SJSA1 (cell line): ENCODE measurements at regions not wholly inside any gene's neighbourhood (a gene's known extent, or its start where the extent isn't known, plus 50 kb on each side); places are given as distances from the start of the nearest gene placed in this dataset.
"Not testable (repeated sequence)": the region's sequence is repeated elsewhere in the genome, so short reads cannot be mapped to it uniquely, and the experiment has no call there.

ENCODE experiments used
- DNase-seq, 2 experiments: peaks; one replicate each; pipeline ENCODE4 v3.0.0-alpha.2; 2015 to 2020; ENCODE audit warnings: low spot score in 2 of 2, low read depth in 1 of 2
- H3K27ac ChIP-seq: fragments of 250-450 bp; sonication (Bioruptor Pico); 2 replicates; pipeline ENCODE4 v1.5.1; 2020; ENCODE audit warnings: mild to moderate bottlenecking, moderate library complexity
- H3K27me3 ChIP-seq: fragments of 250-450 bp; sonication (Bioruptor Pico); replicated peaks from 2 replicates; pipeline ENCODE4 v1.5.1; 2020; ENCODE audit warnings: mild to moderate bottlenecking, moderate library complexity
- H3K36me3 ChIP-seq: fragments of 250-450 bp; sonication (Bioruptor Pico); 2 replicates; pipeline ENCODE4 v1.5.1; 2020; ENCODE audit warnings: mild to moderate bottlenecking
- H3K4me1 ChIP-seq: fragments of 250-450 bp; sonication (Bioruptor Pico); replicated peaks from 2 replicates; pipeline ENCODE4 v1.6.1; 2021; ENCODE audit warnings: mild to moderate bottlenecking
- H3K4me3 ChIP-seq: fragments of 250-450 bp; sonication (Bioruptor Pico); 2 replicates; pipeline ENCODE4 v1.5.1; 2020; ENCODE audit warnings: mild to moderate bottlenecking
- H3K9me3 ChIP-seq: fragments of 250-450 bp; sonication (Bioruptor Pico); replicated peaks from 2 replicates; pipeline ENCODE4 v1.5.1; 2020; ENCODE audit warnings: mild to moderate bottlenecking

GRCh38 chr9:113724202-113724601 lies 151.9 kb upstream of the ZNF618 start:
- H3K9me3 ChIP-seq = no peaks in the 10 kb centered on the region
- no peak overlapping the region for H3K4me3 ChIP-seq
- no peak overlapping the region for H3K27ac ChIP-seq
- DNase-seq = no peak
- no peaks in the 10 kb centered on the region for H3K36me3 ChIP-seq
- no peaks in the 10 kb centered on the region for H3K4me1 ChIP-seq
- no peaks in the 10 kb centered on the region for H3K27me3 ChIP-seq

- Histone ChIP-seq H3K27me3 (no peaks in the 10 kb centered on the region), H3K9me3 (no peaks in the 10 kb centered on the region; the same call in 1 of the 2 replicates), H3K4me1 (no peaks in the 10 kb centered on the region), H3K36me3 (no peaks in the 10 kb centered on the region), H3K27ac (no peak overlapping the region), H3K4me3 (no peak overlapping the region)
- no peak for DNase-seq
These were observed 147.1 kb upstream of the ZNF618 start for GRCh38 chr9:113728989-113729388.

GRCh38 chr9:113734826-113735225 lies 141.3 kb upstream of the ZNF618 start:
- Histone ChIP-seq H3K36me3 (no peaks in the 10 kb centered on the region), H3K9me3 (no peaks in the 10 kb centered on the region; the same call in 1 of the 2 replicates), H3K27me3 (no peaks in the 10 kb centered on the region), H3K4me3 (no peak overlapping the region), H3K27ac (no peak overlapping the region), H3K4me1 (peaks cover 3% of the 10 kb centered on the region; the same call in 1 of the 2 replicates)
- DNase-seq = peak in 1 of 2 experiments; percentile 42

- H3K4me3 ChIP-seq = no peak overlapping the region
- H3K36me3 ChIP-seq = no peaks in the 10 kb centered on the region
- peak in 1 of 2 experiments; percentile 18 for DNase-seq
- no peaks in the 10 kb centered on the region for H3K9me3 ChIP-seq
- peaks cover 3% of the 10 kb centered on the region; the same call in 1 of the 2 replicates for H3K4me1 ChIP-seq
- H3K27me3 ChIP-seq = no peaks in the 10 kb centered on the region
- no peak overlapping the region for H3K27ac ChIP-seq
These were observed 138.4 kb upstream of the ZNF618 start for GRCh38 chr9:113737517-113738271.

- no peak overlapping the region for H3K4me3 ChIP-seq
- H3K4me1 ChIP-seq = peaks cover 3% of the 10 kb centered on the region; the same call in 1 of the 2 replicates
- no peaks in the 10 kb centered on the region for H3K27me3 ChIP-seq
- no peaks in the 10 kb centered on the region for H3K36me3 ChIP-seq
- no peaks in the 10 kb centered on the region for H3K9me3 ChIP-seq
- no peak overlapping the region for H3K27ac ChIP-seq
- DNase-seq = no peak
These were observed 137.6 kb upstream of the ZNF618 start for GRCh38 chr9:113738496-113738892.

GRCh38 chr9:113738893-113739604 lies 137.1 kb upstream of the ZNF618 start:
- Histone ChIP-seq H3K36me3 (no peaks in the 10 kb centered on the region), H3K4me1 (peaks cover 3% of the 10 kb centered on the region; the same call in 1 of the 2 replicates), H3K27ac (no peak overlapping the region), H3K27me3 (no peaks in the 10 kb centered on the region), H3K9me3 (no peaks in the 10 kb centered on the region), H3K4me3 (no peak overlapping the region)
- no peak for DNase-seq

GRCh38 chr9:113739605-113740507 lies 136.3 kb upstream of the ZNF618 start:
- not testable (repeated sequence) for DNase-seq, H3K4me3 ChIP-seq, H3K9me3 ChIP-seq, H3K27me3 ChIP-seq, H3K27ac ChIP-seq, H3K4me1 ChIP-seq, H3K36me3 ChIP-seq

GRCh38 chr9:113740508-113741500 lies 135.3 kb upstream of the ZNF618 start:
- H3K27me3 ChIP-seq, H3K4me1 ChIP-seq, H3K4me3 ChIP-seq, H3K27ac ChIP-seq, H3K9me3 ChIP-seq, H3K36me3 ChIP-seq: not testable (repeated sequence)
- peak in 1 of 2 experiments; percentile 41 for DNase-seq

- no peaks in the 10 kb centered on the region for H3K27me3 ChIP-seq
- H3K27ac ChIP-seq = no peak overlapping the region
- H3K9me3 ChIP-seq = no peaks in the 10 kb centered on the region
- no peak for DNase-seq
- H3K4me1 ChIP-seq = no peaks in the 10 kb centered on the region
- no peak overlapping the region for H3K4me3 ChIP-seq
- no peaks in the 10 kb centered on the region for H3K36me3 ChIP-seq
These were observed 133.9 kb upstream of the ZNF618 start for GRCh38 chr9:113741886-113742854.

- no peaks in the 10 kb centered on the region for H3K27me3 ChIP-seq
- H3K27ac ChIP-seq = no peak overlapping the region
- DNase-seq = no peak
- H3K4me3 ChIP-seq = no peak overlapping the region
- H3K4me1 ChIP-seq = no peaks in the 10 kb centered on the region
- no peaks in the 10 kb centered on the region for H3K36me3 ChIP-seq
- no peaks in the 10 kb centered on the region for H3K9me3 ChIP-seq
These were observed 133.2 kb upstream of the ZNF618 start for GRCh38 chr9:113742878-113743277.

- Histone ChIP-seq H3K27ac (no peak overlapping the region), H3K4me3 (no peak overlapping the region), H3K36me3 (no peaks in the 10 kb centered on the region), H3K9me3 (no peaks in the 10 kb centered on the region), H3K4me1 (no peaks in the 10 kb centered on the region), H3K27me3 (no peaks in the 10 kb centered on the region)
- DNase-seq = no peak
These were observed 129.6 kb upstream of the ZNF618 start for GRCh38 chr9:113746486-113746885.

- DNase-seq = no peak
- H3K4me1 ChIP-seq = no peaks in the 10 kb centered on the region
- H3K27me3 ChIP-seq = no peaks in the 10 kb centered on the region
- no peak overlapping the region for H3K27ac ChIP-seq
- H3K36me3 ChIP-seq = no peaks in the 10 kb centered on the region
- H3K9me3 ChIP-seq = no peaks in the 10 kb centered on the region
- no peak overlapping the region for H3K4me3 ChIP-seq
These were observed 128.0 kb upstream of the ZNF618 start for GRCh38 chr9:113748135-113748534.
